H9 (cell line): ENCODE measurements at regions not wholly inside any gene's neighbourhood (a gene's known extent, or its start where the extent isn't known, plus 50 kb on each side); places are given as distances from the start of the nearest gene placed in this dataset.

Source experiments
- DNase-seq: peaks from one replicate; pipeline ENCODE4 v3.0.0-alpha.2; 2017
- H2AFZ ChIP-seq: one replicate; pipeline ENCODE4 v1.6.1; 2013; ENCODE audit warnings: mild to moderate bottlenecking, low read length, control low read depth, moderate library complexity
- H2AK5ac ChIP-seq: 2 replicates; pipeline ENCODE4 v1.6.1; 2013; ENCODE audit warnings: low read length, control low read depth, mixed read lengths; ENCODE audit not compliant: insufficient read length
- H2BK120ac ChIP-seq: one replicate; pipeline ENCODE4 v1.6.1; 2013; ENCODE audit warnings: low read depth, mild to moderate bottlenecking, low read length, control low read depth, inconsistent platforms; ENCODE audit not compliant: poor library complexity, severe bottlenecking
- H2BK12ac ChIP-seq: 2 replicates; pipeline ENCODE4 v1.6.1; 2013; ENCODE audit warnings: low read length, control low read depth, mixed read lengths, low read depth; ENCODE audit not compliant: insufficient read length
- H2BK15ac ChIP-seq: 2 replicates; pipeline ENCODE4 v1.6.1; 2013; ENCODE audit warnings: low read depth, low read length, control low read depth
- H2BK20ac ChIP-seq: one replicate; pipeline ENCODE4 v1.6.1; 2013; ENCODE audit warnings: low read depth, mild to moderate bottlenecking, low read length, control low read depth, inconsistent platforms; ENCODE audit not compliant: poor library complexity, severe bottlenecking
- H2BK5ac ChIP-seq: 2 replicates; pipeline ENCODE4 v1.6.1; 2013; ENCODE audit warnings: low read length, control low read depth, mixed read lengths; ENCODE audit not compliant: insufficient read length
- H3K14ac ChIP-seq: 2 replicates; pipeline ENCODE4 v1.6.1; 2013; ENCODE audit warnings: low read length, control low read depth; ENCODE audit not compliant: insufficient read depth
- H3K18ac ChIP-seq: 2 replicates; pipeline ENCODE4 v1.6.1; 2013; ENCODE audit warnings: low read depth, mild to moderate bottlenecking, mixed read lengths, low read length, control low read depth; ENCODE audit not compliant: insufficient read length
- H3K23ac ChIP-seq: 2 replicates; pipeline ENCODE4 v1.6.1; 2013; ENCODE audit warnings: low read length, control low read depth, mixed read lengths, low read depth; ENCODE audit not compliant: insufficient read length
- H3K23me2 ChIP-seq: 2 replicates; pipeline ENCODE4 v1.6.1; 2013; ENCODE audit warnings: low read depth, mild to moderate bottlenecking, mixed read lengths, low read length, control low read depth; ENCODE audit not compliant: insufficient read length, poor library complexity, severe bottlenecking
- H3K27ac ChIP-seq: 2 replicates; pipeline ENCODE4 v1.5.1; 2013; ENCODE audit warnings: low read length, control low read depth, mixed read lengths, low read depth; ENCODE audit not compliant: insufficient read length
- H3K27me3 ChIP-seq: 2 replicates; pipeline ENCODE4 v1.6.1; 2013; ENCODE audit warnings: low read length, control low read depth, inconsistent platforms; ENCODE audit not compliant: insufficient read depth
- H3K4ac ChIP-seq: 2 replicates; pipeline ENCODE4 v1.6.1; 2013; ENCODE audit warnings: low read depth, mild to moderate bottlenecking, control low read depth, inconsistent platforms, low read length, moderate library complexity
- H3K4me1 ChIP-seq: 2 replicates; pipeline ENCODE4 v1.6.1; 2013; ENCODE audit warnings: low read length, control low read depth, inconsistent platforms; ENCODE audit not compliant: insufficient read depth
- H3K4me2 ChIP-seq: 2 replicates; pipeline ENCODE4 v1.6.1; 2013; ENCODE audit warnings: low read length, control low read depth, mixed read lengths; ENCODE audit not compliant: insufficient read length, insufficient read depth
- H3K56ac ChIP-seq: 2 replicates; pipeline ENCODE4 v1.6.1; 2013; ENCODE audit warnings: low read depth, mild to moderate bottlenecking, mixed read lengths, low read length, control low read depth; ENCODE audit not compliant: insufficient read length
- H3K79me1 ChIP-seq: 2 replicates; pipeline ENCODE4 v1.6.1; 2013; ENCODE audit warnings: low read depth, mild to moderate bottlenecking, moderate library complexity, low read length, control low read depth, inconsistent platforms; ENCODE audit not compliant: insufficient read depth, poor library complexity, severe bottlenecking
- H3K79me2 ChIP-seq: 2 replicates; pipeline ENCODE4 v1.6.1; 2013; ENCODE audit warnings: low read length, control low read depth, inconsistent platforms; ENCODE audit not compliant: insufficient read depth
- H3K9ac ChIP-seq: 2 replicates; pipeline ENCODE4 v1.6.1; 2013; ENCODE audit warnings: low read length, control low read depth, mixed read lengths; ENCODE audit not compliant: insufficient read length; ENCODE audit errors: extremely low read depth
- H3K9me3 ChIP-seq: one replicate; pipeline ENCODE4 v1.6.1; 2013; ENCODE audit warnings: low read depth, low read length, inconsistent platforms; ENCODE audit not compliant: control insufficient read depth
- H3T11ph ChIP-seq: one replicate; pipeline ENCODE4 v1.6.1; 2013; ENCODE audit warnings: mild to moderate bottlenecking, low read length, control low read depth, inconsistent platforms
- H4K20me1 ChIP-seq: one replicate; pipeline ENCODE4 v1.6.1; 2013; ENCODE audit not compliant: control insufficient read depth, insufficient read length, insufficient read depth
- H4K5ac ChIP-seq: 2 replicates; pipeline ENCODE4 v1.6.1; 2013; ENCODE audit warnings: low read depth, mild to moderate bottlenecking, mixed read lengths, low read length, control low read depth; ENCODE audit not compliant: insufficient read length
- H4K8ac ChIP-seq: replicated peaks from 2 replicates; pipeline ENCODE4 v1.6.1; 2013; ENCODE audit warnings: low read length, control low read depth, mixed read lengths, low read depth; ENCODE audit not compliant: insufficient read length
- H4K91ac ChIP-seq: 2 replicates; pipeline ENCODE4 v1.6.1; 2013; ENCODE audit warnings: low read depth, mild to moderate bottlenecking, moderate library complexity, mixed read lengths, low read length, control low read depth; ENCODE audit not compliant: insufficient read length
- H3K27ac Mint-ChIP-seq, 3 experiments: 2 replicates in 2 of 3; 3 replicates in 1 of 3; pipeline ENCODE4 v1.8.0; 2020 to 2021; ENCODE audit warnings: mixed read lengths in 3 of 3, mild to moderate bottlenecking in 1 of 3, moderate library complexity in 1 of 3
- H3K27me3 Mint-ChIP-seq: 2 replicates; pipeline ENCODE4 v1.8.0; 2021; ENCODE audit warnings: low read depth, mild to moderate bottlenecking, moderate library complexity, mixed read lengths
- H3K36me3 Mint-ChIP-seq, 3 experiments: 2 replicates in 2 of 3; 3 replicates in 1 of 3; pipeline ENCODE4 v1.8.0; 2020 to 2021; ENCODE audit warnings: low read depth in 3 of 3, mixed read lengths in 3 of 3; ENCODE audit not compliant: insufficient read depth in 1 of 3
- H3K4me1 Mint-ChIP-seq, 2 experiments: 2 replicates each; pipeline ENCODE4 v1.8.0; 2020; ENCODE audit warnings: mixed read lengths in 2 of 2
- H3K4me3 Mint-ChIP-seq, 2 experiments: 2 replicates in 1 of 2; 3 replicates in 1 of 2; pipeline ENCODE4 v1.8.0; 2020 to 2021; ENCODE audit warnings: mild to moderate bottlenecking in 2 of 2, mixed read lengths in 2 of 2, moderate library complexity in 1 of 2
- H3K9me3 Mint-ChIP-seq, 2 experiments: 2 replicates in 1 of 2; 3 replicates in 1 of 2; pipeline ENCODE4 v1.8.0; 2020; ENCODE audit warnings: mild to moderate bottlenecking in 2 of 2, mixed read lengths in 2 of 2, moderate library complexity in 1 of 2
- CTCF ChIP-seq: fragments of 200-600 bp; sonication (generic); conservative IDR thresholded peaks from 3 replicates; pipeline ENCODE4 v1.8.0; 2021; ENCODE audit warnings: antibody characterized with exemption, mild to moderate bottlenecking
- WGBS: extraction: QIAGEN DNeasy Blood & Tissue Kit; methylation state at CpG from one replicate; pipeline ENCODE4 v1.1.7; 2013; ENCODE audit warnings: missing lambda C conversion rate, low lambda C conversion rate, mixed read lengths; ENCODE audit not compliant: insufficient read length; ENCODE audit errors: extremely low coverage; 5-methylcytosine and 5-hydroxymethylcytosine counted together

- no peak overlapping the region for H3K9ac ChIP-seq
- no peak overlapping the region for H2BK12ac ChIP-seq
- no peaks in the 10 kb centered on the region; a peak in 1 of 5 replicates for H3K9me3 Mint-ChIP-seq
- H3K23me2 ChIP-seq = peaks cover 4% of the 10 kb centered on the region
- H3T11ph ChIP-seq = no peak overlapping the region
- no peak overlapping the region for H3K23ac ChIP-seq
- no peak overlapping the region for H3K27ac ChIP-seq
- H2AFZ ChIP-seq = no peak overlapping the region
- H3K56ac ChIP-seq = no peak overlapping the region
- no peaks in the 10 kb centered on the region for H3K79me2 ChIP-seq
- H3K4me1 ChIP-seq = no peaks in the 10 kb centered on the region
- no peak for TF ChIP-seq CTCF
- WGBS = no CpG with 5 or more reads among the region's 4 CpGs
- H3K27ac Mint-ChIP-seq = no peak overlapping the region
- H2AK5ac ChIP-seq = no peak overlapping the region
- no peak overlapping the region for H3K18ac ChIP-seq
- no peaks in the 10 kb centered on the region for H4K20me1 ChIP-seq
- peaks cover 16 to 18% of the 10 kb centered on the region in 2 experiments for H3K4me1 Mint-ChIP-seq
- H3K4me3 Mint-ChIP-seq = no peak overlapping the region
- H2BK15ac ChIP-seq = no peak overlapping the region
- no peak overlapping the region for H3K14ac ChIP-seq
- H2BK120ac ChIP-seq = no peak overlapping the region
- H3K36me3 Mint-ChIP-seq = peaks cover 0 to 6% (median 0%) of the 10 kb centered on the region in 3 experiments; a peak in 2 of 7 replicates
- H2BK20ac ChIP-seq = no peak overlapping the region
- peaks cover 46% of the 10 kb centered on the region for H3K27me3 Mint-ChIP-seq
- H4K8ac ChIP-seq = no peak overlapping the region
- H3K79me1 ChIP-seq = no peaks in the 10 kb centered on the region
- no peak overlapping the region for H3K4me2 ChIP-seq
- H2BK5ac ChIP-seq = no peak overlapping the region
- H3K27me3 ChIP-seq = peaks cover 3% of the 10 kb centered on the region
- H3K9me3 ChIP-seq = no peaks in the 10 kb centered on the region
- H3K4ac ChIP-seq = no peak overlapping the region
- no peak overlapping the region for H4K91ac ChIP-seq
- H4K5ac ChIP-seq = no peak overlapping the region
- no peak for DNase-seq
Measured at GRCh38 chr1:39085174-39085573, 59.0 kb downstream of the NDUFS5 start.
